Gastrocnemius medialis (tissue), 4 donors: ENCODE measurements at regions not wholly inside any gene's neighbourhood (a gene's known extent, or its start where the extent isn't known, plus 50 kb on each side); places are given as distances from the start of the nearest gene placed in this dataset.

Experiments
- POLR2A ChIP-seq, 2 donors: fragments of 450-650 bp; IDR thresholded peaks; one replicate each; pipeline ENCODE4 v1.6.1; 2017; ENCODE audit warnings: antibody characterized with exemption in 2 of 2, mild to moderate bottlenecking in 2 of 2, moderate library complexity in 2 of 2
- TF ChIP-seq, protein P1 (sequence below), 5 experiments: fragments of 450-650 bp in 3 of 5; fragments of 200-600 bp in 2 of 5; sonication (generic) in 2 of 5; IDR thresholded peaks in 4 of 5; conservative IDR thresholded peaks in 1 of 5; 1 replicate in 4 of 5; 2 replicates in 1 of 5; pipeline ENCODE4 v1.5.1; 2016 to 2019; ENCODE audit warnings: antibody characterized with exemption in 5 of 5, mild to moderate bottlenecking in 3 of 5, moderate library complexity in 3 of 5

DNA sequence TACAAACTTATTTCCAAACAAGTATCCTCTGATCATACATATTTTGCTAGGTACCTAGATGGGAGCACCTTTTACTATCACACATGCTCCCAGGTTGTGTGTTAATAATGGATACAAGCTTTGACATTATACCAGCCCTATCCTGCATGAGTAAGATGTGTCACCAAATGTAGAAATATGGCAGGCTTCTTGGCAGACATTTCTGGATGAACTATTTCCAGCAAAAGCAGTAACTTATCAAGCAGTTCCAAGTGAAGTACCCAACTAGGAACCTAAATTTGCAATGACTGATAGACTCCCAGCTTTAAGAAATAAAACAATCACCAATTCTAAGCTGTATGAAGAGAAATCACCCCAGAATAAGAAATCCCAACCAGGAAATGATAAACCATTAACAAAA is 103.7 kb upstream of the TMEM72 start:
- TF ChIP-seq, protein P1, sequence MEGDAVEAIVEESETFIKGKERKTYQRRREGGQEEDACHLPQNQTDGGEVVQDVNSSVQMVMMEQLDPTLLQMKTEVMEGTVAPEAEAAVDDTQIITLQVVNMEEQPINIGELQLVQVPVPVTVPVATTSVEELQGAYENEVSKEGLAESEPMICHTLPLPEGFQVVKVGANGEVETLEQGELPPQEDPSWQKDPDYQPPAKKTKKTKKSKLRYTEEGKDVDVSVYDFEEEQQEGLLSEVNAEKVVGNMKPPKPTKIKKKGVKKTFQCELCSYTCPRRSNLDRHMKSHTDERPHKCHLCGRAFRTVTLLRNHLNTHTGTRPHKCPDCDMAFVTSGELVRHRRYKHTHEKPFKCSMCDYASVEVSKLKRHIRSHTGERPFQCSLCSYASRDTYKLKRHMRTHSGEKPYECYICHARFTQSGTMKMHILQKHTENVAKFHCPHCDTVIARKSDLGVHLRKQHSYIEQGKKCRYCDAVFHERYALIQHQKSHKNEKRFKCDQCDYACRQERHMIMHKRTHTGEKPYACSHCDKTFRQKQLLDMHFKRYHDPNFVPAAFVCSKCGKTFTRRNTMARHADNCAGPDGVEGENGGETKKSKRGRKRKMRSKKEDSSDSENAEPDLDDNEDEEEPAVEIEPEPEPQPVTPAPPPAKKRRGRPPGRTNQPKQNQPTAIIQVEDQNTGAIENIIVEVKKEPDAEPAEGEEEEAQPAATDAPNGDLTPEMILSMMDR (IDR thresholded peaks at IDR 0.05 in 4 of 5, conservative IDR thresholded peaks at IDR 0.05 in 1 of 5) = no peak
- TF ChIP-seq POLR2A (IDR thresholded peaks at IDR 0.05) = no peak
